ENCODE measurements at regions not wholly inside any gene's neighbourhood (a gene's known extent, or its start where the extent isn't known, plus 50 kb on each side); places are given as distances from the start of the nearest gene placed in this dataset.

DNA sequence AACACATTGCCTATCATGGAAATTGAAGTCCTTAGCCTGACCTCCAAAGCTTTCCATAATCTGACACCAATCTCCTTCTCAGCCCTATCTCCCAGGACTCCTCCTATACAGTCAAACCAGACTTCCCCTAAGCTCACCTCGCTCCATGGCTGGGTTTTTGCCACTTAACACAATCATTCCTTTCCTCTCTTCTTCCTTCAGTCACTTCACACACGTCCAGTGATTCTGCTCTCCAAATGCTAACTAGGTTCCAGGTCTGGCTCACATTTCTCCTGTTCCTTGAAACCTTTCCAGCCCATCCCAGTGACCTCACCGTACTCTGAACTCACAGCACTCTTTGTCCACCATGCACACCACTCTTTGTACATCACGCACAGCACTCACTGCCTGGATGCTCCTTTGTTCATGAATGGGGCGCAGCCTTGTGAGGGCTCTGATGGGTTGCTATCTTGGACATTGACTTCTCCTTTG, 98.4 kb downstream of the GLUL start:
- DNase-seq = no peak
- Mint-ChIP-seq H3K27me3 (ENCODE audit: low read depth in 2 of 2) (peaks cover 6% of the 10 kb centered on the region in 2 donors), H3K4me3 (no peak overlapping the region), H3K36me3 (no peaks in the 10 kb centered on the region), H3K9me3 (no peaks in the 10 kb centered on the region), H3K27ac (no peak overlapping the region), H3K4me1 (peaks cover 15 to 21% of the 10 kb centered on the region in 2 donors)
- Histone ChIP-seq H3K36me3 (ENCODE audit: control insufficient read depth, insufficient read depth, low read length) (no peaks in the 10 kb centered on the region), H3K9me3 (ENCODE audit: control insufficient read depth, insufficient read depth, low read length) (no peaks in the 10 kb centered on the region), H3K27me3 (ENCODE audit: control insufficient read depth, insufficient read depth, low read length) (no peaks in the 10 kb centered on the region), H3K4me1 (ENCODE audit: control insufficient read depth, insufficient read depth, low read length) (peaks cover 12% of the 10 kb centered on the region), H3K4me3 (ENCODE audit: low read length) (no peak overlapping the region), H3K27ac (ENCODE audit: low read length) (no peak overlapping the region)
- WGBS (ENCODE audit: insufficient coverage) = 87% methylated on average over 5 of the region's 5 CpGs
- ATAC-seq = no peak
- TF ChIP-seq, protein P1, sequence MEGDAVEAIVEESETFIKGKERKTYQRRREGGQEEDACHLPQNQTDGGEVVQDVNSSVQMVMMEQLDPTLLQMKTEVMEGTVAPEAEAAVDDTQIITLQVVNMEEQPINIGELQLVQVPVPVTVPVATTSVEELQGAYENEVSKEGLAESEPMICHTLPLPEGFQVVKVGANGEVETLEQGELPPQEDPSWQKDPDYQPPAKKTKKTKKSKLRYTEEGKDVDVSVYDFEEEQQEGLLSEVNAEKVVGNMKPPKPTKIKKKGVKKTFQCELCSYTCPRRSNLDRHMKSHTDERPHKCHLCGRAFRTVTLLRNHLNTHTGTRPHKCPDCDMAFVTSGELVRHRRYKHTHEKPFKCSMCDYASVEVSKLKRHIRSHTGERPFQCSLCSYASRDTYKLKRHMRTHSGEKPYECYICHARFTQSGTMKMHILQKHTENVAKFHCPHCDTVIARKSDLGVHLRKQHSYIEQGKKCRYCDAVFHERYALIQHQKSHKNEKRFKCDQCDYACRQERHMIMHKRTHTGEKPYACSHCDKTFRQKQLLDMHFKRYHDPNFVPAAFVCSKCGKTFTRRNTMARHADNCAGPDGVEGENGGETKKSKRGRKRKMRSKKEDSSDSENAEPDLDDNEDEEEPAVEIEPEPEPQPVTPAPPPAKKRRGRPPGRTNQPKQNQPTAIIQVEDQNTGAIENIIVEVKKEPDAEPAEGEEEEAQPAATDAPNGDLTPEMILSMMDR (IDR thresholded peaks at IDR 0.05) = no peak
- intact Hi-C loops (cut with micrococcal nuclease) = no loop called here

DNA sequence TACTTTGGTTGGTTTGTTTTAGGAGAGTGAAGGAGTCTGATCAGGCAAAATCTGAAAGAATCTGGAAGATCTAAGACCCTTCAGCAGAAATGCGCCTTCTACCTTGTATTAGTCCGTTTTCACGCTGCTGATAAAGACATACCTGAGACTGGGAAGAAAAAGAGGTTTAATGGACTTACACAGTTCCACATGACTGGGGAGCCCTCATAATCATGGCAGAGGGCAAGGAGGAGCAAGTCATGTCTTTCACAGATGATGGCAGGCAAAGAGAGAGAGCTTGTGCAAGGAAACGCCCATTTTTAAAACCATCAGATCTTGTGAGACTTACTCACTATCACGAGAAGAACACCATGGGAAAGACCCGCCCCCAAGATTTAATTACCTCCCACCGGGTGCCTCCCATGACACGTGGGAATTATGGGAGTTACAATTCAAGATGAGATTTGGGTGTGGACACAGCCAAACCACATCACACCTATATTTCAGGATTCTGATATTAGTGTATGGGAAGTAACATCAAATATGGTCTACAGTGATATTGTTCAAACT, 99.3 kb downstream of the GLUL start:
- peaks cover 15 to 21% of the 10 kb centered on the region in 2 donors for H3K4me1 Mint-ChIP-seq
- H3K4me3 Mint-ChIP-seq = no peak overlapping the region
- Histone ChIP-seq H3K9me3 (ENCODE audit: control insufficient read depth, insufficient read depth, low read length) (no peaks in the 10 kb centered on the region), H3K36me3 (ENCODE audit: control insufficient read depth, insufficient read depth, low read length) (no peaks in the 10 kb centered on the region), H3K4me1 (ENCODE audit: control insufficient read depth, insufficient read depth, low read length) (peaks cover 12% of the 10 kb centered on the region), H3K4me3 (ENCODE audit: low read length) (no peak overlapping the region), H3K27ac (ENCODE audit: low read length) (no peak overlapping the region), H3K27me3 (ENCODE audit: control insufficient read depth, insufficient read depth, low read length) (no peaks in the 10 kb centered on the region)
- no peaks in the 10 kb centered on the region for H3K36me3 Mint-ChIP-seq
- 95% methylated on average over 4 of the region's 8 CpGs for WGBS (ENCODE audit: insufficient coverage)
- no peak overlapping the region for H3K27ac Mint-ChIP-seq
- TF ChIP-seq, protein P1 (IDR thresholded peaks at IDR 0.05) = no peak
- H3K9me3 Mint-ChIP-seq = no peaks in the 10 kb centered on the region
- DNase-seq (no peak), ATAC-seq (no peak)
- intact Hi-C loops (cut with micrococcal nuclease) = no loop called here
- H3K27me3 Mint-ChIP-seq (ENCODE audit: low read depth in 2 of 2) = peaks cover 6% of the 10 kb centered on the region in 2 donors

- no peaks in the 10 kb centered on the region for H3K9me3 ChIP-seq (ENCODE audit: control insufficient read depth, insufficient read depth, low read length)
- no peak overlapping the region for H3K27ac ChIP-seq (ENCODE audit: low read length)
- H3K4me3 ChIP-seq (ENCODE audit: low read length) = no peak overlapping the region
- no peak for ATAC-seq
- H3K27me3 ChIP-seq (ENCODE audit: control insufficient read depth, insufficient read depth, low read length) = no peaks in the 10 kb centered on the region
- no peaks in the 10 kb centered on the region for H3K36me3 ChIP-seq (ENCODE audit: control insufficient read depth, insufficient read depth, low read length)
- TF ChIP-seq, protein P1 (IDR thresholded peaks at IDR 0.05) = no peak
- Mint-ChIP-seq H3K27me3 (ENCODE audit: low read depth in 2 of 2) (peaks cover 6% of the 10 kb centered on the region in 2 donors), H3K4me1 (peaks cover 15 to 21% of the 10 kb centered on the region in 2 donors), H3K27ac (no peak overlapping the region), H3K36me3 (no peaks in the 10 kb centered on the region), H3K4me3 (no peak overlapping the region), H3K9me3 (no peaks in the 10 kb centered on the region)
- peaks cover 12% of the 10 kb centered on the region for H3K4me1 ChIP-seq (ENCODE audit: control insufficient read depth, insufficient read depth, low read length)
- intact Hi-C loops (cut with micrococcal nuclease) = no loop called here
- no peak for DNase-seq
- WGBS (ENCODE audit: insufficient coverage) = 89% methylated on average over 3 of the region's 3 CpGs
These were observed 99.9 kb downstream of the GLUL start for GRCh38 chr1:182291584-182292192.
